Liver (tissue), 8 donors: ENCODE measurements at regions not wholly inside any gene's neighbourhood (a gene's known extent, or its start where the extent isn't known, plus 50 kb on each side); places are given as distances from the start of the nearest gene placed in this dataset.

Experiments used
- DNase-seq: peaks from one replicate; pipeline ENCODE4 v3.0.0-alpha.2; 2017; ENCODE audit warnings: low spot score
- H3K27ac ChIP-seq, 2 donors: one replicate each; pipeline ENCODE4 v1.7.0; 2013; ENCODE audit warnings: inconsistent platforms in 2 of 2, low read length in 2 of 2, control low read depth in 1 of 2, low read depth in 1 of 2, mild to moderate bottlenecking in 1 of 2
- H3K27me3 ChIP-seq, 4 donors: one replicate each; pipeline versions ENCODE4 v1.6.1 to v1.7.0; 2013; ENCODE audit warnings: low read length in 3 of 4, inconsistent platforms in 1 of 4, mild to moderate bottlenecking in 1 of 4, moderate library complexity in 1 of 4; ENCODE audit not compliant: control insufficient read depth in 4 of 4, insufficient read depth in 4 of 4
- H3K36me3 ChIP-seq, 4 donors: one replicate each; pipeline versions ENCODE4 v1.6.1 to v1.7.0; 2013; ENCODE audit warnings: low read length in 3 of 4, mild to moderate bottlenecking in 3 of 4, low read depth in 1 of 4, moderate library complexity in 1 of 4; ENCODE audit not compliant: control insufficient read depth in 4 of 4, insufficient read depth in 3 of 4
- H3K4me1 ChIP-seq, 4 donors: one replicate each; pipeline versions ENCODE4 v1.6.1 to v1.7.0; 2013; ENCODE audit warnings: low read length in 3 of 4, mild to moderate bottlenecking in 3 of 4, moderate library complexity in 1 of 4; ENCODE audit not compliant: control insufficient read depth in 4 of 4, insufficient read depth in 4 of 4
- H3K4me3 ChIP-seq, 3 donors: one replicate each; pipeline versions ENCODE4 v1.6.1 to v1.7.0; 2013; ENCODE audit warnings: low read length in 3 of 3, control low read depth in 1 of 3, low read depth in 1 of 3, mild to moderate bottlenecking in 1 of 3
- H3K9ac ChIP-seq, 2 donors: one replicate each; pipeline ENCODE4 v1.7.0; 2013; ENCODE audit warnings: low read length in 2 of 2, mild to moderate bottlenecking in 2 of 2, moderate library complexity in 2 of 2, control low read depth in 1 of 2, low read depth in 1 of 2
- H3K9me3 ChIP-seq, 4 donors: one replicate each; pipeline versions ENCODE4 v1.6.1 to v1.7.0; 2013; ENCODE audit warnings: low read length in 3 of 4; ENCODE audit not compliant: control insufficient read depth in 4 of 4
- EGR1 ChIP-seq, 2 donors: IDR thresholded peaks; 2 replicates each; pipeline ENCODE4 v1.6.1; 2016 to 2018; ENCODE audit warnings: antibody characterized with exemption in 2 of 2, low read depth in 2 of 2
- FOXA1 ChIP-seq: IDR thresholded peaks from 2 replicates; pipeline ENCODE4 v1.6.1; 2016; ENCODE audit warnings: antibody characterized with exemption
- FOXA2 ChIP-seq: IDR thresholded peaks from 2 replicates; pipeline ENCODE4 v1.6.1; 2016; ENCODE audit warnings: antibody characterized with exemption
- GABPA ChIP-seq, 2 donors: IDR thresholded peaks in 1 of 2; conservative IDR thresholded peaks in 1 of 2; 2 replicates each; pipeline ENCODE4 v1.6.1; 2016; ENCODE audit warnings: antibody characterized with exemption in 2 of 2, mild to moderate bottlenecking in 1 of 2, moderate library complexity in 1 of 2
- HNF4A ChIP-seq, 2 donors: conservative IDR thresholded peaks; 2 replicates each; pipeline ENCODE4 v1.6.1; 2016; ENCODE audit warnings: antibody characterized with exemption in 2 of 2, mild to moderate bottlenecking in 2 of 2
- HNF4G ChIP-seq: IDR thresholded peaks from 2 replicates; pipeline ENCODE4 v1.6.1; 2016; ENCODE audit warnings: antibody characterized with exemption
- JUND ChIP-seq, 2 donors: IDR thresholded peaks; 2 replicates each; pipeline ENCODE4 v1.6.1; 2016; ENCODE audit warnings: antibody characterized with exemption in 2 of 2
- NR2F2 ChIP-seq: IDR thresholded peaks from 2 replicates; pipeline ENCODE4 v1.6.1; 2016; ENCODE audit warnings: antibody characterized with exemption
- RAD21 ChIP-seq, 2 donors: IDR thresholded peaks; 2 replicates each; pipeline ENCODE4 v1.6.1; 2016; ENCODE audit warnings: antibody characterized with exemption in 2 of 2, mild to moderate bottlenecking in 2 of 2
- RXRA ChIP-seq, 2 donors: IDR thresholded peaks; 2 replicates each; pipeline ENCODE4 v1.6.1; 2017 to 2018; ENCODE audit warnings: antibody characterized with exemption in 2 of 2, mild to moderate bottlenecking in 1 of 2
- SP1 ChIP-seq: IDR thresholded peaks from 2 replicates; pipeline ENCODE4 v1.6.1; 2018; ENCODE audit warnings: antibody characterized with exemption, mild to moderate bottlenecking
- TAF1 ChIP-seq: conservative IDR thresholded peaks from 2 replicates; pipeline ENCODE4 v1.6.1; 2016; ENCODE audit warnings: antibody characterized with exemption, mild to moderate bottlenecking
- YY1 ChIP-seq: IDR thresholded peaks from 2 replicates; pipeline ENCODE4 v1.6.1; 2016; ENCODE audit warnings: antibody characterized with exemption, mild to moderate bottlenecking
- WGBS: extraction: QIAGEN DNeasy Blood & Tissue Kit; methylation state at CpG from one replicate; pipeline ENCODE4 v1.1.7; 2013; 5-methylcytosine and 5-hydroxymethylcytosine counted together
- TF ChIP-seq, protein P1 (sequence below): fragments of 150-350 bp; IDR thresholded peaks from 2 replicates; pipeline ENCODE4 v1.5.1; 2017; ENCODE audit warnings: improper control_type of control experiment, low read depth, low read length; ENCODE audit not compliant: missing input control
- TF ChIP-seq, protein P2 (sequence below): IDR thresholded peaks from 2 replicates; pipeline ENCODE4 v1.6.1; 2016; ENCODE audit warnings: antibody characterized with exemption
- TF ChIP-seq, protein P3 (sequence below): IDR thresholded peaks from 2 replicates; pipeline ENCODE4 v1.6.1; 2016; ENCODE audit warnings: antibody characterized with exemption
- TF ChIP-seq, protein P4 (sequence below): IDR thresholded peaks from 2 replicates; pipeline ENCODE4 v1.6.1; 2016; ENCODE audit warnings: antibody characterized with exemption, mild to moderate bottlenecking
- TF ChIP-seq, protein P5 (sequence below): IDR thresholded peaks from 2 replicates; pipeline ENCODE4 v1.6.1; 2016; ENCODE audit warnings: antibody characterized with exemption
- donor health status: healthy.
- donor health status: healthy.
- donor health status: healthy.
- donor health status: healthy.
- donor health status: healthy.

DNA sequence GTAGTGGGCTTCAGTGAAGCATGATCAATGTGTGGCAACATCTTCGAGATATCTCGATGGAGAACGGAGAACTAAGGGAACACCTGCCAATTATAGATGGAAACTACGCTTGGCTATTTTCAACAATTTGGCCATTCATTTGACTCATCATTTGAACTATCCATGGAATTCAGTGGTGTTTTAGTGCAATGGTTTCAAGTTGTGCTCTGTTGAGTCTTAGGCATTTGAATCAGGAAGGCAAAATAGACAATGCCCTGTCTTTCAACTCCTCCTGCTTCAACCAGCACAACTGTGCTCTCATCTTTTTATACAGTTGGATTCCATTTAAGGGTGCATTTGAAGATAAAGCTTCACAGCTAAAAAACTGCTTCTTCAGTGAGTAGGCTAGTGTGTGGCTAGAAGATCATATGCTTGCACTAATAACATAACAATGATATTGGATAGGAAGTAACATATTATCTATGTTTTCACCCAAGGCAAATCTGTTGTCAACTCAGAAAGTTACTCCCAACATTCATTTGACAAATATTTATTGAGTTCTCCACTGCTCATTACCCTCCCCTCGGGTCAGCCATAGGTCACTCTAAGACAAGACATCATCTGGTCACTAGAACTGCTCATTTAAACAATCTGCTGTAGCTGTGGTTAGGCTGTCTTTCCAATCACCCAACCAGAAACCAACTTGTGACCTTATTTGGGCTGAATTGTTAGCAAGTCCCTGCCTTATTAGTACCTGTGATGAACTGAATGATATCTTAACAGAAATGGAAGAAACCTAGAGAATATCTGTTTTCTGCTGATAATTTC, 314.1 kb upstream of the SP4 start:
- Histone ChIP-seq H3K9me3 (no peaks in the 10 kb centered on the region), H3K36me3 (no peaks in the 10 kb centered on the region), H3K9ac (no peak overlapping the region), H3K27me3 (no peaks in the 10 kb centered on the region), H3K27ac (no peak overlapping the region), H3K4me1 (no peaks in the 10 kb centered on the region), H3K4me3 (no peak overlapping the region)
- no peak for DNase-seq
- 86% methylated on average over 5 of the region's 5 CpGs for WGBS
- TF ChIP-seq, protein P1, sequence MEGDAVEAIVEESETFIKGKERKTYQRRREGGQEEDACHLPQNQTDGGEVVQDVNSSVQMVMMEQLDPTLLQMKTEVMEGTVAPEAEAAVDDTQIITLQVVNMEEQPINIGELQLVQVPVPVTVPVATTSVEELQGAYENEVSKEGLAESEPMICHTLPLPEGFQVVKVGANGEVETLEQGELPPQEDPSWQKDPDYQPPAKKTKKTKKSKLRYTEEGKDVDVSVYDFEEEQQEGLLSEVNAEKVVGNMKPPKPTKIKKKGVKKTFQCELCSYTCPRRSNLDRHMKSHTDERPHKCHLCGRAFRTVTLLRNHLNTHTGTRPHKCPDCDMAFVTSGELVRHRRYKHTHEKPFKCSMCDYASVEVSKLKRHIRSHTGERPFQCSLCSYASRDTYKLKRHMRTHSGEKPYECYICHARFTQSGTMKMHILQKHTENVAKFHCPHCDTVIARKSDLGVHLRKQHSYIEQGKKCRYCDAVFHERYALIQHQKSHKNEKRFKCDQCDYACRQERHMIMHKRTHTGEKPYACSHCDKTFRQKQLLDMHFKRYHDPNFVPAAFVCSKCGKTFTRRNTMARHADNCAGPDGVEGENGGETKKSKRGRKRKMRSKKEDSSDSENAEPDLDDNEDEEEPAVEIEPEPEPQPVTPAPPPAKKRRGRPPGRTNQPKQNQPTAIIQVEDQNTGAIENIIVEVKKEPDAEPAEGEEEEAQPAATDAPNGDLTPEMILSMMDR, result no peak
- TF ChIP-seq FOXA2, result no peak

DNA sequence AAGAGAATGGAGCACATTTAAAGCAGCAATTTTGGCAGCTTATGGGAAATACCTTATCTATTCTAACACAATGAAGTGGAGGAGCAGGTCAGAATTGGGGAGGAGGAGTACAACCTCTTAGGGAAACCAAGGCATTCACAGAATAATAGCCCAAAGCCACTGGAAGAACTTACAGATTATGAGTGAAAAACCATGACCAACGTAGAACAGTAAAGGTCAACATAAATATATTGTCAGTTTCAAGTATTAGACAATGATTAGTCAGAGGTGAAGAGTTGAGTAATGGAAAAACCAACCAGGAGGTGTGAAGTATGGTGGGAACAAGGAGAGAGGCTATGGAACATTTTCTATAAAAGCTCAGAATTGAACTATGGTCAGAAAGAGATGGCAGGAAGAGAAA, 304.3 kb upstream of the SP4 start:
- WGBS, result 61% methylated on average over 1 of the region's 1 CpG

More for the DNA sequence above, 304.3 kb upstream of the SP4 start:
- Histone ChIP-seq H3K9me3 (no peaks in the 10 kb centered on the region), H3K27me3 (no peaks in the 10 kb centered on the region), H3K4me3 (no peak overlapping the region), H3K27ac (no peak overlapping the region), H3K4me1 (no peaks in the 10 kb centered on the region), H3K36me3 (no peaks in the 10 kb centered on the region), H3K9ac (no peak overlapping the region)
- DNase-seq, result no peak
- TF ChIP-seq, protein P2, sequence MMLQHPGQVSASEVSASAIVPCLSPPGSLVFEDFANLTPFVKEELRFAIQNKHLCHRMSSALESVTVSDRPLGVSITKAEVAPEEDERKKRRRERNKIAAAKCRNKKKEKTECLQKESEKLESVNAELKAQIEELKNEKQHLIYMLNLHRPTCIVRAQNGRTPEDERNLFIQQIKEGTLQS, result no peak
- TF ChIP-seq JUND (IDR thresholded peaks at IDR 0.05) (no peak), EGR1 (IDR thresholded peaks at IDR 0.05; ENCODE audit: low read depth in 2 of 2) (no peak), FOXA2 (no peak), TAF1 (no peak), RAD21 (IDR thresholded peaks at IDR 0.05) (no peak), YY1 (no peak), GABPA (IDR thresholded peaks at IDR 0.05 in 1 of 2, conservative IDR thresholded peaks at IDR 0.05 in 1 of 2) (no peak), HNF4A (conservative IDR thresholded peaks at IDR 0.05) (no peak), HNF4G (no peak), RXRA (IDR thresholded peaks at IDR 0.05) (no peak), FOXA1 (no peak), NR2F2 (no peak), SP1 (no peak)
- TF ChIP-seq, protein P3, sequence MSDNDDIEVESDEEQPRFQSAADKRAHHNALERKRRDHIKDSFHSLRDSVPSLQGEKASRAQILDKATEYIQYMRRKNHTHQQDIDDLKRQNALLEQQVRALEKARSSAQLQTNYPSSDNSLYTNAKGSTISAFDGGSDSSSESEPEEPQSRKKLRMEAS, result no peak
- TF ChIP-seq, protein P4, sequence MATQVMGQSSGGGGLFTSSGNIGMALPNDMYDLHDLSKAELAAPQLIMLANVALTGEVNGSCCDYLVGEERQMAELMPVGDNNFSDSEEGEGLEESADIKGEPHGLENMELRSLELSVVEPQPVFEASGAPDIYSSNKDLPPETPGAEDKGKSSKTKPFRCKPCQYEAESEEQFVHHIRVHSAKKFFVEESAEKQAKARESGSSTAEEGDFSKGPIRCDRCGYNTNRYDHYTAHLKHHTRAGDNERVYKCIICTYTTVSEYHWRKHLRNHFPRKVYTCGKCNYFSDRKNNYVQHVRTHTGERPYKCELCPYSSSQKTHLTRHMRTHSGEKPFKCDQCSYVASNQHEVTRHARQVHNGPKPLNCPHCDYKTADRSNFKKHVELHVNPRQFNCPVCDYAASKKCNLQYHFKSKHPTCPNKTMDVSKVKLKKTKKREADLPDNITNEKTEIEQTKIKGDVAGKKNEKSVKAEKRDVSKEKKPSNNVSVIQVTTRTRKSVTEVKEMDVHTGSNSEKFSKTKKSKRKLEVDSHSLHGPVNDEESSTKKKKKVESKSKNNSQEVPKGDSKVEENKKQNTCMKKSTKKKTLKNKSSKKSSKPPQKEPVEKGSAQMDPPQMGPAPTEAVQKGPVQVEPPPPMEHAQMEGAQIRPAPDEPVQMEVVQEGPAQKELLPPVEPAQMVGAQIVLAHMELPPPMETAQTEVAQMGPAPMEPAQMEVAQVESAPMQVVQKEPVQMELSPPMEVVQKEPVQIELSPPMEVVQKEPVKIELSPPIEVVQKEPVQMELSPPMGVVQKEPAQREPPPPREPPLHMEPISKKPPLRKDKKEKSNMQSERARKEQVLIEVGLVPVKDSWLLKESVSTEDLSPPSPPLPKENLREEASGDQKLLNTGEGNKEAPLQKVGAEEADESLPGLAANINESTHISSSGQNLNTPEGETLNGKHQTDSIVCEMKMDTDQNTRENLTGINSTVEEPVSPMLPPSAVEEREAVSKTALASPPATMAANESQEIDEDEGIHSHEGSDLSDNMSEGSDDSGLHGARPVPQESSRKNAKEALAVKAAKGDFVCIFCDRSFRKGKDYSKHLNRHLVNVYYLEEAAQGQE, result no peak
- TF ChIP-seq, protein P5, sequence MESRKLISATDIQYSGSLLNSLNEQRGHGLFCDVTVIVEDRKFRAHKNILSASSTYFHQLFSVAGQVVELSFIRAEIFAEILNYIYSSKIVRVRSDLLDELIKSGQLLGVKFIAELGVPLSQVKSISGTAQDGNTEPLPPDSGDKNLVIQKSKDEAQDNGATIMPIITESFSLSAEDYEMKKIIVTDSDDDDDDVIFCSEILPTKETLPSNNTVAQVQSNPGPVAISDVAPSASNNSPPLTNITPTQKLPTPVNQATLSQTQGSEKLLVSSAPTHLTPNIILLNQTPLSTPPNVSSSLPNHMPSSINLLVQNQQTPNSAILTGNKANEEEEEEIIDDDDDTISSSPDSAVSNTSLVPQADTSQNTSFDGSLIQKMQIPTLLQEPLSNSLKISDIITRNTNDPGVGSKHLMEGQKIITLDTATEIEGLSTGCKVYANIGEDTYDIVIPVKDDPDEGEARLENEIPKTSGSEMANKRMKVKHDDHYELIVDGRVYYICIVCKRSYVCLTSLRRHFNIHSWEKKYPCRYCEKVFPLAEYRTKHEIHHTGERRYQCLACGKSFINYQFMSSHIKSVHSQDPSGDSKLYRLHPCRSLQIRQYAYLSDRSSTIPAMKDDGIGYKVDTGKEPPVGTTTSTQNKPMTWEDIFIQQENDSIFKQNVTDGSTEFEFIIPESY, result no peak
- TF ChIP-seq, protein P1, result no peak
